IMR-90 (cell line): ENCODE measurements at regions not wholly inside any gene's neighbourhood (a gene's known extent, or its start where the extent isn't known, plus 50 kb on each side); places are given as distances from the start of the nearest gene placed in this dataset.

Experiments
- ATAC-seq: fragments of 200-7000 bp; cut with Tn5 transposase; 2 replicates; pipeline ENCODE4 v1.9.1; 2020; ENCODE audit warnings: low read depth, mild to moderate bottlenecking, moderate library complexity
- BruUV-seq: library from RNA; stranded (reverse); fragments of 400-500 nt; replicated peaks from 2 replicates; lab custom pipeline; 2021; lab: Mats Ljungman, UMichigan
- CTCF ChIA-PET: fragments of 300-600 bp; formaldehyde crosslinking; extraction: SDS; loops from one replicate; lab custom pipeline; 2021; ENCODE audit warnings: antibody characterized with exemption; lab: Yijun Ruan, JAX
- POLR2A ChIA-PET: fragments of 300-600 bp; sonication (Branson Sonifier 250); formaldehyde crosslinking; loops from one replicate; lab custom pipeline; 2022; ENCODE audit warnings: antibody characterized with exemption; ENCODE audit not compliant: unreplicated experiment; lab: Charles Lee
- DNase-seq: peaks from one replicate; pipeline ENCODE4 v3.0.0; 2013
- H2AFZ ChIP-seq: replicated peaks from 2 replicates; pipeline ENCODE3; 2013; ENCODE audit warnings: low read length, mild to moderate bottlenecking; ENCODE audit not compliant: poor library complexity
- H2AK5ac ChIP-seq: 2 replicates; pipeline ENCODE4 v1.6.1; 2013; ENCODE audit warnings: low read depth, low read length, inconsistent platforms
- H2AK9ac ChIP-seq: replicated peaks from 2 replicates; pipeline ENCODE3; 2013; ENCODE audit warnings: mild to moderate bottlenecking, low read depth, low read length, moderate library complexity; ENCODE audit not compliant: poor library complexity
- H2BK120ac ChIP-seq: 2 replicates; pipeline ENCODE4 v1.6.1; 2013; ENCODE audit warnings: low read depth, low read length, inconsistent platforms
- H2BK15ac ChIP-seq: 3 replicates; pipeline ENCODE4 v1.6.1; 2013; ENCODE audit warnings: low read depth, low read length, inconsistent platforms
- H2BK20ac ChIP-seq: 2 replicates; pipeline ENCODE4 v1.6.1; 2013; ENCODE audit warnings: low read depth, mild to moderate bottlenecking, inconsistent platforms, low read length, moderate library complexity
- H2BK5ac ChIP-seq: 2 replicates; pipeline ENCODE4 v1.6.1; 2013; ENCODE audit warnings: mild to moderate bottlenecking, low read depth, low read length, inconsistent platforms; ENCODE audit not compliant: poor library complexity, severe bottlenecking
- H3K14ac ChIP-seq: replicated peaks from 2 replicates; pipeline ENCODE4 v1.6.1; 2013; ENCODE audit warnings: low read depth, low read length, inconsistent platforms
- H3K18ac ChIP-seq: 2 replicates; pipeline ENCODE4 v1.6.1; 2013; ENCODE audit warnings: low read depth, low read length, control low read depth
- H3K23ac ChIP-seq: 2 replicates; pipeline ENCODE4 v1.6.1; 2013; ENCODE audit warnings: low read depth, low read length, inconsistent platforms
- H3K27ac ChIP-seq: 2 replicates; pipeline ENCODE4 v1.5.1; 2013; ENCODE audit warnings: mild to moderate bottlenecking, control low read depth, low read length; ENCODE audit not compliant: insufficient read depth
- H3K27me3 ChIP-seq: 2 replicates; pipeline ENCODE4 v1.6.1; 2013; ENCODE audit warnings: low read length; ENCODE audit not compliant: control insufficient read depth, insufficient read depth
- H3K36me3 ChIP-seq: 2 replicates; pipeline ENCODE4 v1.6.1; 2013; ENCODE audit warnings: low read length, mixed read lengths; ENCODE audit not compliant: control insufficient read depth, insufficient read depth
- H3K4ac ChIP-seq: 2 replicates; pipeline ENCODE4 v1.6.1; 2013; ENCODE audit warnings: low read depth, low read length, inconsistent platforms
- H3K4me1 ChIP-seq: 2 replicates; pipeline ENCODE4 v1.6.1; 2013; ENCODE audit warnings: low read length, mixed read lengths; ENCODE audit not compliant: control insufficient read depth, insufficient read depth
- H3K4me2 ChIP-seq: 2 replicates; pipeline ENCODE4 v1.6.1; 2013; ENCODE audit warnings: low read depth, mild to moderate bottlenecking, control low read depth, low read length, moderate library complexity
- H3K4me3 ChIP-seq: 2 replicates; pipeline ENCODE4 v1.5.1; 2013; ENCODE audit warnings: low read depth, mild to moderate bottlenecking, control low read depth, low read length, moderate library complexity; ENCODE audit not compliant: insufficient read depth
- H3K56ac ChIP-seq: 2 replicates; pipeline ENCODE4 v1.6.1; 2013; ENCODE audit warnings: low read length, inconsistent platforms; ENCODE audit not compliant: insufficient read depth; ENCODE audit errors: extremely low read depth
- H3K79me1 ChIP-seq, 2 experiments: 2 replicates each; pipeline ENCODE4 v1.6.1; 2013; ENCODE audit warnings: low read length in 2 of 2, inconsistent platforms in 1 of 2, low read depth in 1 of 2
- H3K9ac ChIP-seq: 2 replicates; pipeline ENCODE4 v1.6.1; 2013; ENCODE audit warnings: low read depth, low read length, control low read depth
- H3K9me1 ChIP-seq: 2 replicates; pipeline ENCODE4 v1.6.1; 2013; ENCODE audit warnings: low read length, inconsistent platforms; ENCODE audit not compliant: insufficient read depth
- H3K9me3 ChIP-seq: 2 replicates; pipeline ENCODE4 v1.6.1; 2013; ENCODE audit warnings: low read length; ENCODE audit not compliant: control insufficient read depth, insufficient read depth
- H4K20me1 ChIP-seq: 2 replicates; pipeline ENCODE4 v1.6.1; 2013; ENCODE audit warnings: low read length, inconsistent platforms; ENCODE audit not compliant: insufficient read depth
- H4K5ac ChIP-seq: 2 replicates; pipeline ENCODE4 v1.6.1; 2013; ENCODE audit warnings: mild to moderate bottlenecking, low read depth, low read length, control low read depth
- H4K8ac ChIP-seq, 2 experiments: 2 replicates each; pipeline ENCODE4 v1.6.1; 2013; ENCODE audit warnings: low read depth in 2 of 2, low read length in 2 of 2, control low read depth in 1 of 2, inconsistent platforms in 1 of 2
- H4K91ac ChIP-seq: 2 replicates; pipeline ENCODE4 v1.6.1; 2013; ENCODE audit warnings: low read depth, low read length, inconsistent platforms; ENCODE audit not compliant: insufficient read depth
- CEBPB ChIP-seq: IDR thresholded peaks from 2 replicates; pipeline ENCODE4 v1.6.1; 2012; ENCODE audit warnings: low read depth, low read length, improper control_type of control experiment
- CTCF ChIP-seq: conservative IDR thresholded peaks from 2 replicates; pipeline ENCODE4 v1.5.1; 2012; ENCODE audit warnings: mild to moderate bottlenecking, low read depth, low read length, improper control_type of control experiment
- FOS ChIP-seq: fragments of 150-350 bp; IDR thresholded peaks from 2 replicates; pipeline ENCODE4 v1.6.1; 2016; ENCODE audit warnings: low read depth, low read length
- MAFK ChIP-seq: IDR thresholded peaks from 2 replicates; pipeline ENCODE4 v1.6.1; 2012; ENCODE audit warnings: low read depth, low read length, improper control_type of control experiment
- MAZ ChIP-seq: IDR thresholded peaks from 2 replicates; pipeline ENCODE4 v1.6.1; 2012; ENCODE audit warnings: low read depth, mild to moderate bottlenecking, low read length, improper control_type of control experiment, moderate library complexity, borderline replicate concordance
- POLR2A ChIP-seq: IDR thresholded peaks from 2 replicates; pipeline ENCODE4 v1.6.1; 2012; ENCODE audit warnings: mild to moderate bottlenecking, low read depth, low read length
- RAD21 ChIP-seq: IDR thresholded peaks from 2 replicates; pipeline ENCODE4 v1.6.1; 2012; ENCODE audit warnings: low read length, improper control_type of control experiment
- RCOR1 ChIP-seq: IDR thresholded peaks from 2 replicates; pipeline ENCODE4 v1.6.1; 2012; ENCODE audit warnings: mild to moderate bottlenecking, low read length, improper control_type of control experiment; ENCODE audit not compliant: insufficient replicate concordance
- RFX5 ChIP-seq: IDR thresholded peaks from 2 replicates; pipeline ENCODE4 v1.8.0; 2012; ENCODE audit warnings: low read depth, mild to moderate bottlenecking, low read length, moderate library complexity
- USF2 ChIP-seq: fragments of 150-350 bp; IDR thresholded peaks from 2 replicates; pipeline ENCODE4 v1.6.1; 2017; ENCODE audit warnings: mild to moderate bottlenecking, antibody characterized with exemption, low read length, low read depth
- WGBS, 2 experiments: methylation state at CpG; one replicate each; pipeline versions ENCODE4 v1.1.5 to v1.1.7; 2013; ENCODE audit warnings: missing lambda C conversion rate in 2 of 2; ENCODE audit not compliant: insufficient read length in 1 of 2; ENCODE audit errors: extremely low coverage in 2 of 2; 5-methylcytosine and 5-hydroxymethylcytosine counted together
- dilution Hi-C: fragments of 300-500 bp; cut with HindIII; formaldehyde crosslinking; loops from one replicate; pipeline ENCODE4 v1.14.3; 2018; ENCODE audit warnings: low sequenced_read_pairs; ENCODE audit not compliant: unreplicated experiment
- in situ Hi-C: fragments of 300-500 bp; cut with MboI; formaldehyde crosslinking; loops from 3 replicates; pipeline ENCODE4 v1.14.3; 2019; ENCODE audit warnings: low sequenced_read_pairs, inconsistent platforms, mixed read lengths
- intact Hi-C: fragments of 100-400 bp; cut with micrococcal nuclease; formaldehyde crosslinking; loops from 2 replicates; pipeline ENCODE4 v1.10.0; 2022

- Histone ChIP-seq H2AK5ac (no peak overlapping the region), H3K9ac (no peak overlapping the region), H2AFZ (no peak overlapping the region), H4K8ac (no peak overlapping the region), H2AK9ac (no peak overlapping the region), H3K4ac (no peak overlapping the region), H3K79me1 (no peaks in the 10 kb centered on the region), H3K27me3 (no peaks in the 10 kb centered on the region), H4K20me1 (no peaks in the 10 kb centered on the region), H4K91ac (no peak overlapping the region), H3K36me3 (no peaks in the 10 kb centered on the region), H2BK20ac (no peak overlapping the region), H3K4me3 (no peak overlapping the region), H3K9me3 (peaks cover 3% of the 10 kb centered on the region; the same call in 1 of the 2 replicates), H2BK15ac (no peak overlapping the region), H3K4me1 (no peaks in the 10 kb centered on the region), H3K18ac (no peak overlapping the region), H3K4me2 (no peak overlapping the region), H3K27ac (no peak overlapping the region), H4K5ac (no peak overlapping the region), H2BK120ac (no peak overlapping the region), H3K23ac (no peak overlapping the region), H2BK5ac (no peak overlapping the region), H3K56ac (no peak overlapping the region), H3K14ac (no peak overlapping the region), H3K9me1 (no peaks in the 10 kb centered on the region)
- ChIA-PET POLR2A (no interaction called here), CTCF (no interaction called here)
- TF ChIP-seq POLR2A (no peak), CEBPB (no peak), MAFK (no peak), MAZ (no peak), RCOR1 (no peak), RFX5 (no peak), FOS (no peak), CTCF (no peak), USF2 (no peak), RAD21 (no peak)
- in situ Hi-C loops (loop anchor here (25.0 kb wide), 1 partner anchor 103 kb away; no protein-coding TSS in a partner anchor), intact Hi-C loops (no loop called here), dilution Hi-C loops (no loop called here)
- no CpG with 5 or more reads among the region's 2 CpGs for WGBS, 2 experiments
- no peak for DNase-seq
- no peak for ATAC-seq
- no TSS peak for BruUV-seq
Observed at GRCh38 chr2:83240611-83241010, 1218.5 kb downstream of the SUCLG1 start.
